COLO668 (cell line): ENCODE measurements at regions not wholly inside any gene's neighbourhood (a gene's known extent, or its start where the extent isn't known, plus 50 kb on each side); places are given as distances from the start of the nearest gene placed in this dataset.
"Not testable (repeated sequence)": the region's sequence is repeated elsewhere in the genome, so short reads cannot be mapped to it uniquely, and the experiment has no call there.

Experiments used
- DNase-seq: peaks from one replicate; lab custom pipeline; 2025; ENCODE audit not compliant: unreplicated experiment; lab: John Stamatoyannopoulos, UW

DNA sequence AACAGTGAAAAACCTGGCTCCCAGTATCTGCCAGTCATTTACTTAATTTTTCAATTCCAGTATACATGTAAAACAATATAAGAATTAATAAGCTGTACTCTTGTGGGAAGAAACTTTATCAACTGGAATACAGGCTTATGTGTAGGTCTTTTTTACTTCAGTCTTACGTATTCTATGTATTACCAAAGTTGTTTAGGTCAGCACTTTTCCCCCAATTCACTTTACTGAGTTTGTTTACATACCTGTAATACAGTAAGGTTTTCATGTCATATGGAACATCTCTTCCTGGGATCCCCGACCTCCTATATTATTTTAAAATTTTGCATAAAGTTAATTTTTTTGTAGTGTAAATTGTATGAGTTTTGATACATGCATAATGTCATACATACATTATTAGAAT, 181.8 kb upstream of the OLFM3 start:
- no peak for DNase-seq

DNA sequence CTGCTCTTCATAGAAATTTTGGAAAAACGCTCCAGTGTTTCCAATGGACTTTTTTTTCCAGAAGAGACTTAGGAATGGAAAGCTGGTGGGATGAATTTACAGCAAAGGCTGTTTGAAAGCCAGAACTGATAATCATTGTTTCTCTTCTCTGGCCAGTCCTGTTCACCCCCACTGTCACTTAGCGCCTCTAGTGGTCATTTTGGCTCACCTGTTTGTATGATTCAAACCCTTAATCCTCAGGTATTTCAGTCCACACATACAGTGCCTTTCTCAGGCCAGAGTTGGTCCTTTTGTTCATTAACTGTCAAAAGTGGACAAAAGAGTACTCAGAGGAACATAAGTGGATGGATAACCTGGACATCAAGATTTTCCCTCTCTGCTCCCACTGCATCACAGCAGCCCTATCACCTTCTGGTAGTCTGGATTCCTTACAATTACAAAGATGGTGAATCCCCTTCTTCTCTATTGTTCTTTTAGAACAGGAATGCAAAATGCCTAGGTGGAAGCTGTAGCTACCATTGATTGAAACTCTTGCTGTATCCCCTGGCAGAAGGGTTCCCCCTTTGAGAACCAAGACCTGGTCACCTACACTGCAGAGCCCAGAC, 177.6 kb upstream of the OLFM3 start:
- DNase-seq, result no peak

DNA sequence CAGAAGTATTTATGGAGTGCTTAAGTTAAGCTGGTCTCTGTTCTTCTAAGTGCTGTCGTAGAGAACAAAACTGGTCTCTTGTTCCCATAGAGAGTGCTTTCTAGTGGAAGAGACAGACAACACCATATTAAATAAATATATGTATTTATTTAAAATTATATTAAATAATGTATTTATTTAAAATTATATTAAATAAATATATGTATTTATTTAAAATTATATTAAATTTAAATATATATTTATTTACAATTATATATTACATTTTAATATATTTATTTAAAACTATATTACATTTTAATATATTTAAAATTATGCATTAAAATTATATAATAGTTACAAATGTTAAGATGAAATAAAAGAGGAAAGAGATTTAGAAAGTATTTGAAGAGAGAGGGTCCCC, 175.5 kb upstream of the OLFM3 start:
- no peak for DNase-seq

DNA sequence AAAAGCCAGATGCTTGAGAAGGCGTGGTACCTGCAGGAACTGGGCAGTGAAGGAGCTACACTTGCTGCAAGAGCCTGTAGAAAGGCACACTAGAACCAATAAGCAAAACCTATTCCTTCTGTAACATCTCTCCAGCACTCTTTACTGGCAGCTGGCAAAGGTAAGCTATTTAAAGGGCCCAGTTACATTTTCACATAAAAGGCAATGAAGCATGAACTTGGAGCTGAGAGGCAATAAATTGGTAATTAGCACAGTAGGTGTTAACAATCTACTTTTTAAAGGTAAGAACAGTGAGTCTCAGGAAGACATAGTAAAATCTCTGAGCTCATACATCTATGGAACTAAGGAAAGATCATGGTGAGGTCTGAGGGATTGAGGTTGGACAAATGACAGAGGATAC, 167.1 kb upstream of the OLFM3 start:
- DNase-seq, result no peak

DNA sequence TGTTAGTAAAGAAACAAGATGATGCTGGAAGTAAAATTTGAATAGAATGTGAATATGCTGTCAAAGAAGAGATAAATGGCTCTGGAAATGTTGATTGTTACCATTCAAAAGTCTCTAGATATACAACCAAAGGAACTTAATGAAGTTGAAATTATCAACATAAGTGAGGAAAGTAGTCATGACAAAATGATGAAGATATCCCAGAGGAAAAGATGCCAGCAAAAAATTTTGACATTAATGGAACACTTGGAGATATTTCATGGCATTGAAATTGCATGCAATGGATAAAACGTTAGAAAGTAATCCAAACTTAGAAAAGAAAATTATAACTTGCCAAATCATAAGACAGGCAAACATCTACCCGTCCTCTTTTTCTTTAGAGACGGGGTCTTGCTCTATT, 154.5 kb upstream of the OLFM3 start:
- DNase-seq, result no peak

DNA sequence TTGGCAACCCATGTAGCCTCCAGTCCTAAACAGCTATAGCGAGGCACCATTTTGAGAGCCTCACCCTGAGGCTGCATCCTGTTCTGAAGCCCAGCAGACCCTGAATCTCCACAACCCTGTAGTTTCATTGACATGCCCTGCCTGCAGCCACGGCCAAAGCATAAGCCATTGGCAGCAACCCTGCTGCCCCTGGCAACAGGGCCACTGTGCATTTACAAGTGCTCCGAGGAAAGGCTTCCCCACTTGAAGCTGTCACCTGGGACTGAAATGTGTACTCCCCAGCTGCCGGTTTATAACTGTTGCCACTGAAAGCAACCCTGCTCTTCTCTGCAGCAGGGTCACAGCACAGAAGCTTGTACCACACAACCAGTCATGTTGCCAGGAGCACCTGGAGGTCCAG, 124.2 kb upstream of the OLFM3 start:
- no peak for DNase-seq

DNA sequence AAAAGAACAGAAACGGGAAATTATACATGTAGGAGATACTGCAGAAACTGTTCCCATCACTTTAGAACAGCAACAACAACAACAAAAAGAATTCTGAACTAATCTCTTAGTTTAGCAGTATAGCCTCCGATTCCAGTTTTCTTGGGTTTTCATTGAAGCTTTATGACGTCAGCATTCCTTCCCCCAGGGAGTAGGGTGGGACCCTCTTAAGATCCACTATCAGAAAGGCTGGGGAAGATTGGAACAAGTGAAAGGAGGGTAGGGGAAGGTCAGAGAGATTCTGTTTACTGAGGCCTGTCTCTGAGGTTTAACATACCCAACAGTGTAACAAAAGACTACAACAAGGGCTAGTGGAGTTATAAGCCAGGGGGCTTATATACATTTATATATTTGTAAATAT, 121.4 kb upstream of the OLFM3 start:
- DNase-seq, result no peak

DNA sequence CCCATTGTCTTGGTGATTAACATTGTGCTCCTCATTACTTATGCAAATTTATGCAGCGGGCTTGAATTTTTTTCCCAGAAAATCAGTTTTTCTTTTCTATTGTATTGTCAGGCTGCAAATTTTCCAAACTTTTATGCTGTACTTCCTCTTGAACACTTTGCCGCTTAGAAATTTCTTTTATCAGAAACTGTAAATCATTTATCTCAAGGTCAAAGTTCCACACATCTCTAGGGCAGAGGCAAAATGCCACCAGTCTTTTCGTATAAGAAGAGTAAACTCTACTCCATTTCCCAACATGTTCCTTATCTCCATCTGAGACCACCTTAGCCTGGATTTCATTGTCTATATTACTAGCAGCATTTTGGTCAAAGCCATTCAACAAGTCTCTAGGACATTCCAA, 113.9 kb upstream of the OLFM3 start:
- DNase-seq, result no peak

DNA sequence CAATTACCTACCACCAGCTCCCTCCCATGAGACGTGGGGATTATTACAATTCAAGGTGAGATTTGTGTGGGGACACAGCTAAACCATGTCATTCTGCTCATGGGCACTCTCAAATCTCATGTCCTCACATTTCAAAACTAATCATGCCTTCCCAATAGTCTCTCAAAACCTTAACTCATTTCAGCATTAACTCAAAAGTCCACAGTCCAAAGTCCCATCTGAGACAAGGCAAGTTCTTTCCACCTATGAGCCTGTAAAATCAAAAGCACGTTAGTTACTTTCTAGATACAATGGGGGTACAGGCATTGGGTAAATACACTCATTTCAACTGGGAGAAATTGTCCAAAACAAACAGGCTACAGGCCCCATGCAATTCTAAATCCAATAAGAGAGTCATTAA, 112.8 kb upstream of the OLFM3 start:
- DNase-seq, result not testable (repeated sequence)

DNA sequence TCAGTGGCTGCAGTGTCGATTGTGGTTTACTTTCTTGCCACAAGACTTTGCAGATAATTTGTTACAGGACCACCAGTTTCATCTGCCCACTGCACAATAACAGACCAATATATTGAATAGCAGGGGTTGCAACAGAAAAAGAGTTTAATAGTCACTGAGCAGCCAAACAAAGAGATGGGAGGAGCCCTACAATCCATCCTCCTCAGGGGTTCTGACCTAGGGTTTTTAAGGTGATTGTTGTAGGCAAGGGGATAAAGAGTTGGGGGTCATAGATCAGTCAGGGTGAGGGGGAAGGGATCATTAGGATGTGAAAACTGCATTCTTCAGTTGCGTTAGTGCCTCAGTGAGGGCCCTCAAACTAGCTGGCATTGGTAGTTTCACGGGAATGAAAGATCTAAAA, 110.7 kb upstream of the OLFM3 start:
- no peak for DNase-seq

DNA sequence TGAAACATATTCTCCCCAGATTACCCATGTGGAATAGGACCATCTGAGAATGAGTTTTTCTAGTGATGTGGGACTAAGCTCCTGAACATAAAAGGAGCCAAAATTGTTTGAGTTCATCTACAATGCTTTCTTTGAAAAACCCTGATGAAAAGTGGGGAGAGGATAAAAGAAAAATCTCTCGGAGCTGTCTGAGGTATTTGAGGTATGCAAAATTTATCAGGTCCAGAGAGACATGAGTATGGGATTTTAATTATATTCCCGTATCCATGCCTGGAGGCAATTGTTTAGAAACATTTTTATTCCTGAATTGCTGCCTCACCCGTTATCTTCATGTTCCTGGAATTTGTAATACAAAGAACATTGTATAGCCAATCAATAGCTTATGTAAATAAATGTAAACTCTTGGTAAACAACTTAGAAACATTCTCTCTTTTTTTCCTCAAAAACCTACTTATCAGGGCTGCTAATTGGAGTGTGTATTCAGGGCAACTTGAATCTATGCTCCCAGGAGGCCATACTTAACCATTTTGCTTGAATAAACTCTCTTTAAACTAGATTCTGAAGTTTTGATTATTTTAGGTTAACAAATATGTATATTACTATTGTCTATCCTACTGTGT, 109.3 kb upstream of the OLFM3 start:
- no peak for DNase-seq

DNA sequence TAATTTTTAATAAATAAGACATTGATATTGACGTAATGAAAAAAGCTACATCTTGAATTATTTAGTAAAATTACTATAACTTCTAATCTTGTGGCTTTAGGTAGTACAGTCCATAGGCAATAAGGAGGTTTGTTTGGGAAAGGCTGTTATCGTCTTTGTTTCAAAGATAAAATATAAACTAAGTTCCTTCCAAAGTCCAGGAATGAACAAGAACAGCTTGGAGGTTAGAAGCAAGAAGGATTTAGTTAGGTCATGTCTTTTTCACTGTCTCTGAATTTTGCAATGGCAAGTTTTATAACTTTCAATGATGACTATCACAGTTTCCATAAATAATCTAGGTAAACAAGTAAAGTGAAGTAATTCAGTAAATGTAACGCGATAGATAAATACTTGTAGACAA, 106.9 kb upstream of the OLFM3 start:
- DNase-seq, result no peak

DNA sequence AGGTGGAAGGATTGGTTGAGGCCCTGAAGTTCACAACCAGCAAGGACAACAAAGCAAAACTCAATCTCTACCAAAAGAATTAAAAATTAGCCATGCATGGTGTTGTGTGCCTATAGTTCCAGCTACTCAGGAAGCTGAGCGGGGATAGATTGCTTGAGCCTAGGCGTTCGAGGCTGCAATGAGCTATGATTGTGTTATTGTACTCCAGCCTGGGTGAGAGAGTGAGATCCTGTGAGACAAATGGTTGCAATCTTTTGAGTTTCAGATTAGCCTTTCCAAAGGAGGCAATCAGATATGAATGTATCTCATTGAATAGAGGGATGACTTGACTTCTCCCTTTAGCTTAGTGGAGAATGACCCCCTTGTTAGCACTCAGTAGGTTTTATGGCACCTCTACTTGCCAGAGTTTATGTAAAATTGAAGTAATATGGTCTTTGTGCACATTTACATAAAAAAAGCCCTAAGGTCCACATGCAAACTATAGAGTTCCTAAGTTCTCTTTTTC, 105.6 kb upstream of the OLFM3 start:
- no peak for DNase-seq

DNA sequence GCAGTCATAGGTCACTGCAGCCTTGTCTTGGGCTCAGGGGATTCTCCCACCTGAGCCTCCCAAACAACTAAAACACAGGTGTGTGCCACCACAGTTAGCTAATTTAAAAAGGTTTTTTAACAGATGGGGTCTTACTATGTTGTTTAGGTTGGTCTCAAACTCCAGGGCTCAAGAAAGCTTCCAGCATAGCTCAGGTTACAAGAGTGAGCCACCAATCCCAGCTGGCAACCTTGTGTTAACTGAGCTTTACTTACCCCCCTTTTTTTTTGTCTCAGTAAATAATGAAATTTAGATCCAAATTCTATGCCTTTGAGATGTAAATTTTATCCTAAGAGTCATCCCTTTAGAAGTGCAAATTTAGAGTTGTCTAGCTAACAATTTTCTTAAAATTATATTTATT, 103.9 kb upstream of the OLFM3 start:
- no peak for DNase-seq

DNA sequence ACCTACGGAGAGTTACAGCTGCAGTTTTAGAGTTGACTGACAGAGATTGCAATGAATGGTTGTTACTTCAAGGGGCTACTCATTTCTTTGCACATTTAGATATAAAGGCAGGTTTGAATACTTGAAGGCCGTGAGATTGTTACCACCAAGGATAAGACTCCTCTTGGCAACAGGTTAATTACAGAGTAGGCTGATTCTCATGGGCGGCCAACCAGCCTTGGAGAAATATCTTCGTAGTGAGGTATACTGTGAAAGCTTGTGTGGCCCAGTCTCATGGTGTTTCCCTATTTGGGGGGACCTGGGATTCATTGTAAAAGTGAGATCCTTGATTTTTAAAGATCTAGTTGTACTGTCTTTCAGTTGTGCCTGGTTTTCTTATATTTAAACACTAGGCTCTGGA, 103.2 kb upstream of the OLFM3 start:
- DNase-seq, result no peak

DNA sequence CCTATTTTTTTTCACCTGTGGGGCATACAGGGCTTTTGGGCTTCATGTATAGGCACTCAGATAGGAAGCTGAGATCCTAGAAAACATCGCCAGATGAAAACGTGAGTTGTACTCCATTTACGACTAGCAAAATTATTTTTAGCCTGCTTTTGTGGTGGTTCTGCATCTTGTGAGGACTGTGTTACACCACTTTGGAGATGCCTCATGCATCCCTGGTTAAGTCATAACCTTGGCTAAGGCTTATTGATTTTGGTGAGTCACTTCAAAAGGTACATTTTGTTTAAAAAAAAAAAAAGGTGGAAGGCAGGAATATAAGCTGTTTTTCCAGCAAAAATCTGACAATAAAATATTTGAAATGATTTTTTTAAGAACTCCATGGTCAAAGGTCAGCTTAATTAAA, 101.8 kb upstream of the OLFM3 start:
- no peak for DNase-seq

DNA sequence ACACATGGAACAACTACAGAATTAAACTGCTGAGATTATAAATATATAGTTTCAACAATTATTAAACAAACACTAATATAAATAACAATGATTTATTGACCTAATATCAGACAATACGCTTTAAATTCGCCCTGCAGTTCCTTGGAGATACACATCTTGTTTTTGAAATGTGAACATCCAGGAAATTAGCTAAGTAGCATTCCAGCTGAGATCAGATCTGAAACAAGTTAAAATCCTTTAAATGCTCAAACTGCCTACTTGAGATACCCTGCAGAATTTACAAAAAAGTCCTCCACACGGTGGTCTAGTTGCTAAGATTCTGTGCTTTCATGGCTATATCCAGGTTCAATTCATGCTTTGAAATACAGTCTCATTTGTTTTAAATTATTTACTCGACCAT, 101.4 kb upstream of the OLFM3 start:
- no peak for DNase-seq

DNA sequence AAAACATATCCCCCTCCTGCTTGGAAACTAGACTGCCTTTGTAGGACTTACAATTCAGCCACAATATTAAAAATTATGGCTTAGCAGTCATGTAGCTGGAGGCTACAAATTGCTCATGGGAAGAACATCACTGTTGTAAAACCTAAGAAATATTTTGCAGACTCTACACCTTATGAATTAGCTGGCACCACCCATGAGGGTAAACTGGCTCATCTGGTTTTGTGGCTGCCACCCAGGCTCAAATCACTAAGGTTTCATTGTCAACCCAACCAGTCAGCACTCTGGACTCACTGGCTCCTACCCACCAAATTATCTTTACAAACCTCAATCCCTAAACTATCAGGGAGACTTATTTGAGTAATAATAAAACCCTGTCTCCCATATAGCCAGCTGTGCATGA, 100.7 kb upstream of the OLFM3 start:
- no peak for DNase-seq

DNA sequence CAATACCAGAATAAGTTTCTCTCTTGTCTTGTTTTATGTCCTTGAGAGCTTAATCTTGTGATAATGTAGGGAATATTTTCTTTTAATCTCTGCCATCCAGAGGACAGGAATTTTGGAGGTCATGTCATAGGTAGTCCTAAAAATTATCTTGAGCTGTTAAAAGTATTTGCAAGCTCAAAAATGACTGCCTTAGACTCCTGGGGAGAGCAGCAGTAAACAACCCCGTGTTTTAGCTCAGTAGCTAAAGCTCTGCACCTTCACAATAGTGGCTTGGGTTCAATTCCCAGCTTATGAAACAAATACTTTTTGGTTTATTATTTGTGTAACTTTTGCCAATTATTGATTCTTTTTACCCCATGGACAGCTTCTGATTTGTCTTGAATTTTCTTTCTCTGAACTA, 99.4 kb upstream of the OLFM3 start:
- DNase-seq, result no peak

DNA sequence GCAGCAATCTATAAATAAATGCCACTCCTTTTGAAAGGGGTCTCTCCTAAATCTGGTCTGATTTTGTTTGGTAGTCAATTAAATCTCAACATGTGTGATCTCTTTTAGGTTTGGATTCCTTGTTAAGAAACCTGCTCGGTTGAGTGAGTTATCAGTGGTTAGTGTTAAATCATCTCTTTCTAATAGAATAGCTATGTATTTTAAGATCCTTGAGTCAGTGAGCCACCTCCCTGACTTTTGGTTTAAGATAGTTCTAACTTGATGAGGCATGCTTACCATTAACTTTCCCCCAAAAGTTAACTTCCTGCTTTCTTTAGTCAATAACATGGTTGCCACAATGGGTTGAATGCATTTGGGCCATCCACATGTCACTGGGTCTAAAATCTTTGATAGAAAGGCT, 93.1 kb upstream of the OLFM3 start:
- DNase-seq, result no peak

DNA sequence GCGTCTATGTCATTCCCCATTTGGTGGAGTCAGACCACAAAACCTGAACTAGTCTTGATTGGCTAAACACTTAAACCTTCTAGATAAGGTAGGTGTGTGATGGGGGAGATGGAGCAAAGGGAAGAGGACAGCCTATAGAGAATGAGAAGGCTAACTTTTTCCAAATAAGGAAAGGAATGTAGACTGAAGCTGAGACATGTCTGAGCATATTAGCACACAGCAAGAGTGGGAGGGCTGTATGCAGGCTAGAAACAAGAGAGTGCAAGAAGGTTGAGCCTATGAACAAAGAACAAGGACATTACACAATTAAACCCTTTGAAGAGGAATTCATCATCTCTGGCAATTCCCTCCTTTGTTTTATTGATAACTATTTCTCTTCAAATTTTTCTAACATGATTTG, 89.2 kb upstream of the OLFM3 start:
- DNase-seq, result no peak

DNA sequence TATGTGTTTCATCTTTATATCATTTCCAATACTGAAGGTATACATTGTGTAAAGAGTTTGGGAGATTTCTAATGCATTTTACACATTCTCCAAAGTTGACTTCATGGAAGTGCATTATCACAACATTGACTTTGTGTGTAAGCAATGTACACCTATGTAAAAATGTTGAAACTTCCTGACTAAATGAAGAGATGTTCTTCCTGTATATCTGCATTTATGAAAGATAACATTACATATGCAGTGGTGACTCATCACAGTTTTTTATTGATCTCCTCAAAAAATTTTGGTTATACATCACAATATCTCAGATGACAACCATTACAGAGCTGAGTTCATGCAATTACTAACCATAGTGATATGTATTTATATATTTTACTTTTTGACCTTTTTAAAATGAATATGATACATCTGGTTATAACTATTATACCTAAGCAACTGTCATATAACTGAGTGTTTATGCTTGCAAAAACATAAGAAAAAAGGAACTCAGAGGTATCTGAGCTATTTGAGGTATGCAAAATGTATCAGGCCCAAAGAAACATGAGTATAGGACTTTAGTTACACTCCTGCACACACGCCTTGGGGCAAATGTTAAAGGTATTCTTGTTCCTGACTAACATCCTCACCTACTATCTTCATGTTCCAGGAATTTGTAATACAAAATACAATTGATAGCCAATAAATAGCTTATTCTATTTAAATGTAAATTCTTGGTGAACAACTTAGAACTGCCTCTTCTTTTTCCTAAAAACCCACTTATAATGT, 88.2 kb upstream of the OLFM3 start:
- no peak for DNase-seq

DNA sequence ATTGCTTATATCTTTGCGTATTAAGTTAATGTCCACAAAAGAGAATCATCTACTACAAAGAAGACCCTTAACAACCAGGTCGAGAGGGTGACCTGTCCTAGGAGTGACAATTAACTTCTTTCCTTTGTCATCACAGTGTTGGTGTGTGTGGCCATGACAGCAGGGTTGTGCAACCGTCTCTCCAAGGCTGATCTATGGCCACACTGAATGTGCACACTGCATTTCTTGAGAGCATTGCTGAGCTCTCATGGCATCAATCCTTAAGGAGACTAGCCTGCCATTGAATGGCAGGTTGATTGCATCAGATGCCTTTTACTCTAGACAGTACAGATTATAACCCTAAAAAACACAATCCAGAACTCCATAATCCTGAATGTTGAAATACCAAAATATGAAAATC, 86.5 kb upstream of the OLFM3 start:
- no peak for DNase-seq
